ENCODE measurements at regions not wholly inside any gene's neighbourhood (a gene's known extent, or its start where the extent isn't known, plus 50 kb on each side); places are given as distances from the start of the nearest gene placed in this dataset.
A peak's percentile ranks its signal among the peaks of the same experiment; 100 is the strongest.

DNA sequence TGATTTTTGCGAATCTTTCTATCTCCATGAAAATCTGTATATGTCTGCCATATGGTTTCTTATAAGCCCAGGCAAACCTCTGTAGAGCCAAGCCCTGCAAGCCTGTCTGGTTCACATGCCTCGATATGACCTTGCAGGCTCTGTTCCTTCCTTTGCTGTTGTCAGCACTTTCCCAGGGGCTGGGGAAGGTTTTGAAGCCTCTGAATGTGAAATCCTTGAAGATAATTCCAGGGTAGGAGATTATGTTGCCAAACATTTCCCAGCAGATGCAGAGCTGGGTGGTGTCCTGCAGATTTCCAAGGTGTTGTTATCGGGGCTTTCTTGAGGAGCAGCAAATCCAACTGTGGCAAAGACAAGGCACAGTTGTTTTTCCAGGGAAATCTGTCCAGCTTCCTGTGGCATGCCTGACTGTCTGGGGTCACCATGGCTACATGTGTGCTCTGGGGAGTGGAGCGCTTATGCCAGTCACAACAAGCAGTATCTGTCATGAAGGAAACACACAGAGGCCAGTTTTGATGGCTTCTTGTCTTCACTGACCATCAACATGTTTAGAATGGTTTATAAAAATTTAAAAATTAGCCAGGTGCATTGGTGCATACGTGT is 60.7 kb upstream of the RPS23 start:
- no peaks in the 10 kb centered on the region for H3K27me3 Mint-ChIP-seq (ENCODE audit: low read depth, unreplicated experiment)
- no peaks in the 10 kb centered on the region for H3K36me3 Mint-ChIP-seq (ENCODE audit: low read depth, unreplicated experiment)
- H3K9me3 Mint-ChIP-seq (ENCODE audit: unreplicated experiment): no peaks in the 10 kb centered on the region
- Histone ChIP-seq H3K9me3 (ENCODE audit: insufficient read depth, low read depth, low read length) (no peaks in the 10 kb centered on the region), H3K4me2 (ENCODE audit: low read length) (no peak overlapping the region), H3K27me3 (ENCODE audit: insufficient read depth, low read length) (no peaks in the 10 kb centered on the region), H3K79me2 (ENCODE audit: insufficient read depth, low read length) (no peaks in the 10 kb centered on the region), H2AFZ (ENCODE audit: low read depth, low read length) (no peak overlapping the region), H4K20me1 (ENCODE audit: insufficient read depth, low read length) (no peaks in the 10 kb centered on the region), H3K9ac (ENCODE audit: low read length) (no peak overlapping the region), H3K4me3 (ENCODE audit: insufficient read depth, low read depth, low read length) (no peak overlapping the region), H3K4me1 (ENCODE audit: insufficient read depth, low read length) (peaks cover 23% of the 10 kb centered on the region), H3K36me3 (ENCODE audit: insufficient read depth, low read length) (no peaks in the 10 kb centered on the region), H3K27ac (ENCODE audit: low read depth, low read length) (no peak overlapping the region)
- TF ChIP-seq, protein P1, sequence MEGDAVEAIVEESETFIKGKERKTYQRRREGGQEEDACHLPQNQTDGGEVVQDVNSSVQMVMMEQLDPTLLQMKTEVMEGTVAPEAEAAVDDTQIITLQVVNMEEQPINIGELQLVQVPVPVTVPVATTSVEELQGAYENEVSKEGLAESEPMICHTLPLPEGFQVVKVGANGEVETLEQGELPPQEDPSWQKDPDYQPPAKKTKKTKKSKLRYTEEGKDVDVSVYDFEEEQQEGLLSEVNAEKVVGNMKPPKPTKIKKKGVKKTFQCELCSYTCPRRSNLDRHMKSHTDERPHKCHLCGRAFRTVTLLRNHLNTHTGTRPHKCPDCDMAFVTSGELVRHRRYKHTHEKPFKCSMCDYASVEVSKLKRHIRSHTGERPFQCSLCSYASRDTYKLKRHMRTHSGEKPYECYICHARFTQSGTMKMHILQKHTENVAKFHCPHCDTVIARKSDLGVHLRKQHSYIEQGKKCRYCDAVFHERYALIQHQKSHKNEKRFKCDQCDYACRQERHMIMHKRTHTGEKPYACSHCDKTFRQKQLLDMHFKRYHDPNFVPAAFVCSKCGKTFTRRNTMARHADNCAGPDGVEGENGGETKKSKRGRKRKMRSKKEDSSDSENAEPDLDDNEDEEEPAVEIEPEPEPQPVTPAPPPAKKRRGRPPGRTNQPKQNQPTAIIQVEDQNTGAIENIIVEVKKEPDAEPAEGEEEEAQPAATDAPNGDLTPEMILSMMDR (IDR thresholded peaks at IDR 0.05; ENCODE audit: insufficient read depth, low read depth, low read length): no peak
- TF ChIP-seq EZH2 (IDR thresholded peaks at IDR 0.05; ENCODE audit: insufficient read depth, low read length): no peak
- H3K27ac Mint-ChIP-seq (ENCODE audit: unreplicated experiment): peak overlapping the region; percentile 2
- FAIRE-seq: no peak
- peaks cover 42% of the 10 kb centered on the region for H3K4me1 Mint-ChIP-seq (ENCODE audit: low read depth, unreplicated experiment)
- no peak overlapping the region for H3K4me3 Mint-ChIP-seq (ENCODE audit: unreplicated experiment)
- DNase-seq (ENCODE audit: low read depth): no peak

DNA sequence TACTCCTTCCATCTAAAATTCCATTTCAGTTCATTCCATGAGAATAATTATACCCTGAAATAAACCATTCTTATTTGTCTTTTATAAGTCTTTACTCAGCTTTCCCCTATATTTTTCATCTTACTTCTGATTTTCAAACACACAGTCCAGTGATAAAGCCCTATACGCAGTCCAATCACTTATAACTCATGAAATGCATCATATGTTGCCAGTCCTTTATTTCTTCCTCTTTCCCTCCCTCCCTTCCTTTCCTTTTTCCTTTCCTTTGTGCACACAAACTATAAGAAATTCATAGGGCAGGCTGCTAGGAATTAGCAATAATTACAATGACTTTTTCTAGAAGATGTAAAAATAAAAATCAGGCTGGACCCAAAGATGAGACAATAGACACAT is 58.8 kb upstream of the RPS23 start:
- no peak for DNase-seq (ENCODE audit: low read depth)
- FAIRE-seq: no peak
- no peak overlapping the region for H3K27ac ChIP-seq (ENCODE audit: low read depth, low read length)
- H3K4me3 ChIP-seq (ENCODE audit: insufficient read depth, low read depth, low read length): no peak overlapping the region
- no peaks in the 10 kb centered on the region for H3K36me3 Mint-ChIP-seq (ENCODE audit: low read depth, unreplicated experiment)
- H3K4me1 ChIP-seq (ENCODE audit: insufficient read depth, low read length): peaks cover 27% of the 10 kb centered on the region
- H2AFZ ChIP-seq (ENCODE audit: low read depth, low read length): no peak overlapping the region
- H3K27ac Mint-ChIP-seq (ENCODE audit: unreplicated experiment): peak overlapping the region; percentile 97
- no peaks in the 10 kb centered on the region for H3K36me3 ChIP-seq (ENCODE audit: insufficient read depth, low read length)
- H3K4me1 Mint-ChIP-seq (ENCODE audit: low read depth, unreplicated experiment): peaks cover 52% of the 10 kb centered on the region
- no peaks in the 10 kb centered on the region for H3K9me3 ChIP-seq (ENCODE audit: insufficient read depth, low read depth, low read length)
- no peaks in the 10 kb centered on the region for H3K9me3 Mint-ChIP-seq (ENCODE audit: unreplicated experiment)
- no peaks in the 10 kb centered on the region for H3K27me3 Mint-ChIP-seq (ENCODE audit: low read depth, unreplicated experiment)
- no peak overlapping the region for H3K9ac ChIP-seq (ENCODE audit: low read length)
- H3K27me3 ChIP-seq (ENCODE audit: insufficient read depth, low read length): no peaks in the 10 kb centered on the region
- no peak overlapping the region for H3K4me2 ChIP-seq (ENCODE audit: low read length)
- TF ChIP-seq, protein P1 (IDR thresholded peaks at IDR 0.05; ENCODE audit: insufficient read depth, low read depth, low read length): no peak
- no peak for TF ChIP-seq EZH2 (IDR thresholded peaks at IDR 0.05; ENCODE audit: insufficient read depth, low read length)
- H3K79me2 ChIP-seq (ENCODE audit: insufficient read depth, low read length): no peaks in the 10 kb centered on the region
- H3K4me3 Mint-ChIP-seq (ENCODE audit: unreplicated experiment): no peak overlapping the region
- no peaks in the 10 kb centered on the region for H4K20me1 ChIP-seq (ENCODE audit: insufficient read depth, low read length)

DNA sequence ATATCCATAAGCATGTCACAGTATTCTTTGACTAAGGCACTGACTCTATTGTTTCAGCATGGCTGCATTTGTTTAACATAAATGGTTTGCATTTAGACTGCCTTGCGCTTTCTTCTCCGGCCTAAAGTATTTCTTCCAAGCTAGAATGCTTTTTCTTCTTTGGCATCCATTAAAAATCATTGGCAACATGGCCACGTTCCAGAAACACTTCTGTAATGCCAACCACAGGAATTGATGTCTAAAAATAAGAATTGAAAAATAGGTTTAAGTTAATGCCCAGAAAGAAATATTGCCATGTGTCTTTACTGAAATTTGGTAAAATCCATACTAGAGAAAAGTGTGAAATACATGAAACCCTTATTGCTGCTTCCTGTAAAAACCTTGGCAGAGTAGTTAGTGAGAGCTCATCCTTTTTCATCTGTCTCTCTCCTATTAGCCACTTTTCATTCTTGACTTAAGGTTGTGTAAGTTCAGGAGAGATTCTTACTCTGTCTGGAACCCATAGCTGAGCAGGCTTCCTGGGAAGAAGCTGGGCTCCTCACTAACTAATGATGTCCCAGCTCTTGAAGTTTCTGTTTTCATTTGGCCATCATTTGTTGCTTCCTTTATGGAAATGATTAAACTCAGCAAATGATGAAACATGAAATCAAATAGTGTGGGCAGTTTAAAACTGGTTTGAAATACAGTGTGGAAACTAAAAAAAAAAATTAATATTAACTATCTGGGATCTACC is 58.2 kb upstream of the RPS23 start:
- DNase-seq (ENCODE audit: low read depth): no peak
- no peaks in the 10 kb centered on the region for H3K27me3 ChIP-seq (ENCODE audit: insufficient read depth, low read length)
- no peaks in the 10 kb centered on the region for H4K20me1 ChIP-seq (ENCODE audit: insufficient read depth, low read length)
- Mint-ChIP-seq H3K4me3 (ENCODE audit: unreplicated experiment) (peak overlapping the region; percentile 46), H3K4me1 (ENCODE audit: low read depth, unreplicated experiment) (peaks cover 52% of the 10 kb centered on the region), H3K27ac (ENCODE audit: unreplicated experiment) (peak overlapping the region; percentile 97), H3K27me3 (ENCODE audit: low read depth, unreplicated experiment) (no peaks in the 10 kb centered on the region), H3K9me3 (ENCODE audit: unreplicated experiment) (no peaks in the 10 kb centered on the region), H3K36me3 (ENCODE audit: low read depth, unreplicated experiment) (no peaks in the 10 kb centered on the region)
- peaks cover 27% of the 10 kb centered on the region for H3K4me1 ChIP-seq (ENCODE audit: insufficient read depth, low read length)
- no peak for TF ChIP-seq EZH2 (IDR thresholded peaks at IDR 0.05; ENCODE audit: insufficient read depth, low read length)
- TF ChIP-seq, protein P1 (IDR thresholded peaks at IDR 0.05; ENCODE audit: insufficient read depth, low read depth, low read length): no peak
- FAIRE-seq: no peak
- no peak overlapping the region for H3K4me2 ChIP-seq (ENCODE audit: low read length)
- peak overlapping the region; percentile 68 for H3K9ac ChIP-seq (ENCODE audit: low read length)
- H3K9me3 ChIP-seq (ENCODE audit: insufficient read depth, low read depth, low read length): no peaks in the 10 kb centered on the region
- no peaks in the 10 kb centered on the region for H3K36me3 ChIP-seq (ENCODE audit: insufficient read depth, low read length)
- no peak overlapping the region for H2AFZ ChIP-seq (ENCODE audit: low read depth, low read length)
- no peak overlapping the region for H3K4me3 ChIP-seq (ENCODE audit: insufficient read depth, low read depth, low read length)
- no peaks in the 10 kb centered on the region for H3K79me2 ChIP-seq (ENCODE audit: insufficient read depth, low read length)
- peak overlapping the region; percentile 89 for H3K27ac ChIP-seq (ENCODE audit: low read depth, low read length)
